ENCODE measurements at regions not wholly inside any gene's neighbourhood (a gene's known extent, or its start where the extent isn't known, plus 50 kb on each side); places are given as distances from the start of the nearest gene placed in this dataset.

GRCh38 chr13:54133746-54134145 lies 1105.1 kb downstream of the OLFM4 start:
- no peaks in the 10 kb centered on the region for H3K4me1 ChIP-seq
- ATAC-seq = no peak
- intact Hi-C loops (cut with DNase I) = no loop called here

GRCh38 chr13:54144828-54145227 lies 1116.2 kb downstream of the OLFM4 start:
- peaks cover 0 to 4% (median 0%) of the 10 kb centered on the region in 12 donors for H3K9me3 ChIP-seq
- no peaks in the 10 kb centered on the region for H3K36me3 ChIP-seq
- no peak overlapping the region for H3K4me3 ChIP-seq
- DNase-seq (no peak), ATAC-seq (no peak)
- TF ChIP-seq, protein P1, sequence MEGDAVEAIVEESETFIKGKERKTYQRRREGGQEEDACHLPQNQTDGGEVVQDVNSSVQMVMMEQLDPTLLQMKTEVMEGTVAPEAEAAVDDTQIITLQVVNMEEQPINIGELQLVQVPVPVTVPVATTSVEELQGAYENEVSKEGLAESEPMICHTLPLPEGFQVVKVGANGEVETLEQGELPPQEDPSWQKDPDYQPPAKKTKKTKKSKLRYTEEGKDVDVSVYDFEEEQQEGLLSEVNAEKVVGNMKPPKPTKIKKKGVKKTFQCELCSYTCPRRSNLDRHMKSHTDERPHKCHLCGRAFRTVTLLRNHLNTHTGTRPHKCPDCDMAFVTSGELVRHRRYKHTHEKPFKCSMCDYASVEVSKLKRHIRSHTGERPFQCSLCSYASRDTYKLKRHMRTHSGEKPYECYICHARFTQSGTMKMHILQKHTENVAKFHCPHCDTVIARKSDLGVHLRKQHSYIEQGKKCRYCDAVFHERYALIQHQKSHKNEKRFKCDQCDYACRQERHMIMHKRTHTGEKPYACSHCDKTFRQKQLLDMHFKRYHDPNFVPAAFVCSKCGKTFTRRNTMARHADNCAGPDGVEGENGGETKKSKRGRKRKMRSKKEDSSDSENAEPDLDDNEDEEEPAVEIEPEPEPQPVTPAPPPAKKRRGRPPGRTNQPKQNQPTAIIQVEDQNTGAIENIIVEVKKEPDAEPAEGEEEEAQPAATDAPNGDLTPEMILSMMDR (IDR thresholded peaks at IDR 0.05) = no peak
- TF ChIP-seq POLR2A (IDR thresholded peaks at IDR 0.05) = no peak
- no peaks in the 10 kb centered on the region for H3K27me3 ChIP-seq
- WGBS, 4 donors = 62 to 79% (median 69%) methylated on average over 3 of the region's 3 CpGs
- no peaks in the 10 kb centered on the region for H3K4me1 ChIP-seq
- H3K27ac ChIP-seq = no peak overlapping the region
- intact Hi-C loops (cut with DNase I) = no loop called here

More at GRCh38 chr13:54133746-54134145, 1105.1 kb downstream of the OLFM4 start:
- Histone ChIP-seq H3K36me3 (no peaks in the 10 kb centered on the region), H3K27me3 (no peaks in the 10 kb centered on the region), H3K9me3 (no peaks in the 10 kb centered on the region), H3K27ac (no peak overlapping the region), H3K4me3 (no peak overlapping the region)
- 66 to 76% (median 75%) methylated on average over 6 of the region's 6 CpGs for WGBS, 4 donors
- no peak for TF ChIP-seq POLR2A (IDR thresholded peaks at IDR 0.05)
- TF ChIP-seq, protein P1 (IDR thresholded peaks at IDR 0.05) = no peak
- no peak for DNase-seq

- H3K4me1 ChIP-seq = no peaks in the 10 kb centered on the region
- DNase-seq = no peak
- no peaks in the 10 kb centered on the region for H3K36me3 ChIP-seq
- ATAC-seq = no peak
- 85 to 94% (median 89%) methylated on average over 3 of the region's 3 CpGs for WGBS, 4 donors
- H3K4me3 ChIP-seq = no peak overlapping the region
- intact Hi-C loops (cut with DNase I) = no loop called here
- H3K27me3 ChIP-seq = no peaks in the 10 kb centered on the region
- peaks cover 0 to 4% (median 0%) of the 10 kb centered on the region in 12 donors for H3K9me3 ChIP-seq
- no peak for TF ChIP-seq POLR2A (IDR thresholded peaks at IDR 0.05)
- TF ChIP-seq, protein P1 (IDR thresholded peaks at IDR 0.05) = no peak
- H3K27ac ChIP-seq = no peak overlapping the region
These were observed 1122.2 kb downstream of the OLFM4 start for GRCh38 chr13:54150851-54151250.

DNA sequence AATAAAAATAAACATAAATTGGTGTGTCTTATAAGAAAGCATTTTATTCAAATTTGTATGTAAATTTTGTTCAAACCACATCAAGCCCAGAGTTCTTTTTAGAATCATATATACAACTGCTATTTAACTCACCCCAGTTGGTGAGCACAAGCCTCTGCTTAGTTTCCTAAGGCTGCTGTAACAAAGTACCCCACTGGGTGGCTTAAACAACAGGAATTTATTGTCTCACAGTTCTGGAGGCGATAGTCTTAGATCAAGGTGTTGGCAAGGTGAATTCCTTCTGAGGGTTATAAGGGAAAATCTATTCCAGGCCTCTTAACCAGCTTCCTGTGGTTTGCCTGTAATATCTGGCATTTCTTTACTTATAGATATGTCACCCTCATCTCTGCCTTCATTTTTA lies 1133.5 kb downstream of the OLFM4 start:
- intact Hi-C loops (cut with DNase I) = no loop called here
- Histone ChIP-seq H3K9me3 (peaks cover 0 to 7% (median 0%) of the 10 kb centered on the region in 12 donors), H3K4me1 (no peaks in the 10 kb centered on the region), H3K27ac (no peak overlapping the region), H3K36me3 (no peaks in the 10 kb centered on the region), H3K27me3 (no peaks in the 10 kb centered on the region), H3K4me3 (no peak overlapping the region)
- ATAC-seq = no peak
- TF ChIP-seq POLR2A (IDR thresholded peaks at IDR 0.05) = no peak
- 67 to 81% (median 75%) methylated on average over 1 of the region's 1 CpG for WGBS, 4 donors
- no peak for DNase-seq

DNA sequence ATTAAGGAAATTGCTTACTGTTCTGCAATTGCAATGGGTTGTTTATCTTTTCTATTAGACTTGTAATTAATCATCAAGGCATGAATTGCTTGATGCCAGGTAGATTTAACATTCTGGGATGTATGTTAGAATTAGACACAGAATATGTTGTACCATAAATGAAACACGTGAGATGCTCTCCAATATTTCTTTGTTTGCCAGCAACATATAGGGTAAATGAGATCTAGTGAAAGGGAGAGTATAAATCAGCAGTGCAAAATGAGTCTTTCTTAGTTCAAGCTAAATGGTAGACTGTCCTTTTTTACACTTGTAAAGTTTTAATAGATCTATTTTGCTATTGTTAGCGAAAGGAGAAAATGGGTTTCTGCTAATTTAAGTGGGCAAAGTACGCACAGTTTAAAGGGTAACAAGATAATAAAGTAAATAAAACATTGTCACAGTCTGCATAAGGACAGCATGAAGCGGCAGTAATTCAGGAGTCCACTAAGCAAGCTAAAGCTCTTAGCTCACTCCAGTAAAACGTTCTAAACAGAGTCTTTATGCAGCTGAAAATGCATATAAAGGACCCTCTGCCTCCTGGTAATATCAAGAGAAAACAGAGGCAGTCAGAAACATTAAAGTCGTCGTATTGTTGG lies 1137.1 kb downstream of the OLFM4 start:
- Histone ChIP-seq H3K36me3 (no peaks in the 10 kb centered on the region), H3K27me3 (no peaks in the 10 kb centered on the region), H3K4me3 (no peak overlapping the region), H3K4me1 (no peaks in the 10 kb centered on the region), H3K27ac (no peak overlapping the region), H3K9me3 (no peaks in the 10 kb centered on the region)
- no peak for ATAC-seq
- intact Hi-C loops (cut with DNase I) = no loop called here
- no peak for DNase-seq
- 68 to 77% (median 71%) methylated on average over 7 of the region's 7 CpGs for WGBS, 4 donors
- TF ChIP-seq, protein P1 (IDR thresholded peaks at IDR 0.05) = no peak
- TF ChIP-seq POLR2A (IDR thresholded peaks at IDR 0.05) = no peak

All from heart left ventricle (tissue), 16 donors.